Breast epithelium (tissue), 4 donors: ENCODE measurements at regions not wholly inside any gene's neighbourhood (a gene's known extent, or its start where the extent isn't known, plus 50 kb on each side); places are given as distances from the start of the nearest gene placed in this dataset.

ENCODE experiments used
- DNase-seq, 2 donors: peaks; one replicate each; pipeline ENCODE4 v3.0.0-alpha.2; 2019; ENCODE audit warnings: low spot score in 2 of 2
- H3K27ac ChIP-seq, 2 donors: fragments of 200-600 bp; sonication (generic) in 1 of 2; one replicate each; pipeline ENCODE4 v1.5.1; 2016 to 2019; ENCODE audit warnings: mild to moderate bottlenecking in 1 of 2
- H3K27me3 ChIP-seq, 2 donors: fragments of 200-600 bp; sonication (generic) in 1 of 2; one replicate each; pipeline versions ENCODE4 v1.5.1 to v1.6.0; 2017 to 2019; ENCODE audit warnings: control low read depth in 1 of 2, mild to moderate bottlenecking in 1 of 2
- H3K36me3 ChIP-seq: fragments of 200-600 bp; one replicate; pipeline ENCODE4 v1.5.1; 2019
- H3K4me1 ChIP-seq, 2 donors: fragments of 200-600 bp; sonication (generic); one replicate each; pipeline ENCODE4 v1.5.1; 2016 to 2019; ENCODE audit warnings: control low read depth in 1 of 2
- H3K4me3 ChIP-seq, 3 donors: fragments of 200-600 bp; sonication (generic); 1 replicate in 2 of 3; 2 replicates in 1 of 3; pipeline ENCODE4 v1.5.1; 2016 to 2019; ENCODE audit warnings: mild to moderate bottlenecking in 3 of 3, moderate library complexity in 2 of 3
- H3K9me3 ChIP-seq, 2 donors: fragments of 200-600 bp; sonication (generic) in 1 of 2; one replicate each; pipeline ENCODE4 v1.5.1; 2016 to 2019; ENCODE audit warnings: control low read depth in 1 of 2
- POLR2A ChIP-seq: fragments of 450-650 bp; IDR thresholded peaks from one replicate; pipeline ENCODE4 v1.6.1; 2016; ENCODE audit warnings: antibody characterized with exemption, mild to moderate bottlenecking, moderate library complexity
- POLR2AphosphoS5 ChIP-seq, 3 donors: sonication (generic); formaldehyde crosslinking; IDR thresholded peaks; one replicate each; pipeline ENCODE4 v1.6.1; 2017; ENCODE audit warnings: antibody characterized with exemption in 3 of 3
- intact Hi-C: fragments of 100-400 bp; cut with DNase I; formaldehyde crosslinking; loops from one replicate; pipeline ENCODE4 v1.15.1; 2023; ENCODE audit warnings: low total_unique reads
- TF ChIP-seq, protein P1 (sequence below), 3 donors: fragments of 450-650 bp; IDR thresholded peaks; one replicate each; pipeline ENCODE4 v1.5.1; 2016 to 2017; ENCODE audit warnings: antibody characterized with exemption in 3 of 3, mild to moderate bottlenecking in 3 of 3, moderate library complexity in 3 of 3

DNA sequence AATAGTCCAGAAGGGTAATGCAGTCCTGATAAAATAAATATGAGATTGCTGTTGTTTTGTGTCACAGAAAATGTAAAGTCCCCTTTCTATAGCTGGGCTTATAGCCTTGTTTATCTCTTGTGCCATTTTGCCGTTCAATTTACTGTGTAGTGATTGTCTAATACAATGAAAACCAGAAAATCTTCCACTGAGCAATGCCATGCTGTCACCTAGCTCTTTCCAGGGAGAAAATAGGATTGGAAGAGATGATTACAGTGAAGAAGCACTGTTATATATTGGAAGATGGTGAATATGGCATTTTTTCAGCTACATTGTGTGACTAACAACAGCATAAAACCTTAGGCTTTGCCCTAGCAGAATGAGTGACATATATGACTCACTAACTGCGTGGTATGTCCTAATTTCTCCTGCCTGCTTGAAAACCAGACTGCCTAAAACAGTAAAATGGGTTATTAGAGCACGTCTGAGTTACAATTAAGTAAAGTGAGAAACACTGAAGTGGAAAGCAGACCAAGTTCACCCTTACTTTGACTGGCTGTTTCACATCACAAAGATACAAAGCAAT lies 332.4 kb upstream of the ZP4 start:
- no peaks in the 10 kb centered on the region for H3K27me3 ChIP-seq
- no peak overlapping the region for H3K4me3 ChIP-seq
- TF ChIP-seq, protein P1, sequence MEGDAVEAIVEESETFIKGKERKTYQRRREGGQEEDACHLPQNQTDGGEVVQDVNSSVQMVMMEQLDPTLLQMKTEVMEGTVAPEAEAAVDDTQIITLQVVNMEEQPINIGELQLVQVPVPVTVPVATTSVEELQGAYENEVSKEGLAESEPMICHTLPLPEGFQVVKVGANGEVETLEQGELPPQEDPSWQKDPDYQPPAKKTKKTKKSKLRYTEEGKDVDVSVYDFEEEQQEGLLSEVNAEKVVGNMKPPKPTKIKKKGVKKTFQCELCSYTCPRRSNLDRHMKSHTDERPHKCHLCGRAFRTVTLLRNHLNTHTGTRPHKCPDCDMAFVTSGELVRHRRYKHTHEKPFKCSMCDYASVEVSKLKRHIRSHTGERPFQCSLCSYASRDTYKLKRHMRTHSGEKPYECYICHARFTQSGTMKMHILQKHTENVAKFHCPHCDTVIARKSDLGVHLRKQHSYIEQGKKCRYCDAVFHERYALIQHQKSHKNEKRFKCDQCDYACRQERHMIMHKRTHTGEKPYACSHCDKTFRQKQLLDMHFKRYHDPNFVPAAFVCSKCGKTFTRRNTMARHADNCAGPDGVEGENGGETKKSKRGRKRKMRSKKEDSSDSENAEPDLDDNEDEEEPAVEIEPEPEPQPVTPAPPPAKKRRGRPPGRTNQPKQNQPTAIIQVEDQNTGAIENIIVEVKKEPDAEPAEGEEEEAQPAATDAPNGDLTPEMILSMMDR (IDR thresholded peaks at IDR 0.05) = no peak
- TF ChIP-seq POLR2AphosphoS5 (IDR thresholded peaks at IDR 0.05) (no peak), POLR2A (no peak)
- H3K9me3 ChIP-seq = no peaks in the 10 kb centered on the region
- H3K27ac ChIP-seq = no peak overlapping the region
- no peaks in the 10 kb centered on the region for H3K4me1 ChIP-seq
- DNase-seq = no peak
- intact Hi-C loops = no loop called here
- no peaks in the 10 kb centered on the region for H3K36me3 ChIP-seq

DNA sequence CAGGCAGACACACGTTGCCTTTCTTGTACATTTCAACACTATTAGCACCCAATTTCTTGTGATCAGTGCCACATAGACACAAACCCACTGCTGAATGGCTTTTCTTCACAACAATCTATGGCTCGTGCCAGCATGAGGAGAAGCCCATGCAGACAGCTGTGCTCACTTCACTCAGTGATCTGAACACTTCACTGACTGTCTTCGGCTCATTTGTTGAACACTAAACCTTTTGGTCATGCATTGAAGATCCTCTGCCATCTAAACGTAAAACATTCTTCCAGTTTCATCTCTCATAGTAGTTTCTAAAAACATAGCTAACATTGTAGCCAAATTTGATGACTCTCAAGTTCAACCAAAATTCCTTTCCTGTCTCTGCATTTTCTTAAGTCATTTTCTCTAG lies 331.0 kb upstream of the ZP4 start:
- no peaks in the 10 kb centered on the region for H3K4me1 ChIP-seq
- no peaks in the 10 kb centered on the region for H3K36me3 ChIP-seq
- H3K27ac ChIP-seq = no peak overlapping the region
- intact Hi-C loops = no loop called here
- H3K4me3 ChIP-seq = no peak overlapping the region
- no peak for DNase-seq
- no peak for TF ChIP-seq POLR2A
- TF ChIP-seq, protein P1 (IDR thresholded peaks at IDR 0.05) = no peak
- TF ChIP-seq POLR2AphosphoS5 (IDR thresholded peaks at IDR 0.05) = no peak
- H3K9me3 ChIP-seq = no peaks in the 10 kb centered on the region
- H3K27me3 ChIP-seq = no peaks in the 10 kb centered on the region

DNA sequence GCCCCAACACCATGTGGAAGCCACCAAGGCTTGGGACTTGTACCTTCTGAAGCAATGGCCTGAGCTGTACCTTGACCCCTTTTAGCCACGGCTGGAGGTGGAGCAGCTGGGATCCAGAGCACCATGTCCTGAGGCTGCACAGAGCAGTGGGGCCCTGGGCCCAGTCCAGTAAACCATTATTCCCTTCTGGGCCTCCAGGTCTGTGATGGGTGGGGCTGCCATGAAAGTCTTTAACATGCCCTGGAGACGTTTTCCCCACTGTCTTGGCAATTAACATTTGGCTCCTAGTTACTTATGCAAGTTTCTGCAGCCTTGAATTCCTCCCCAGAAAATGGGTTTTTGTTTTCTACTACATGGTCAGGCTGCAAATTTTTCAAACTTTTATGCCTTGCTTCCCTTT lies 323.7 kb upstream of the ZP4 start:
- Histone ChIP-seq H3K9me3 (no peaks in the 10 kb centered on the region), H3K4me1 (no peaks in the 10 kb centered on the region), H3K36me3 (no peaks in the 10 kb centered on the region), H3K27me3 (no peaks in the 10 kb centered on the region), H3K27ac (no peak overlapping the region), H3K4me3 (no peak overlapping the region)
- TF ChIP-seq, protein P1 (IDR thresholded peaks at IDR 0.05) = no peak
- no peak for TF ChIP-seq POLR2AphosphoS5 (IDR thresholded peaks at IDR 0.05)
- no peak for TF ChIP-seq POLR2A
- no peak for DNase-seq
- intact Hi-C loops = no loop called here

DNA sequence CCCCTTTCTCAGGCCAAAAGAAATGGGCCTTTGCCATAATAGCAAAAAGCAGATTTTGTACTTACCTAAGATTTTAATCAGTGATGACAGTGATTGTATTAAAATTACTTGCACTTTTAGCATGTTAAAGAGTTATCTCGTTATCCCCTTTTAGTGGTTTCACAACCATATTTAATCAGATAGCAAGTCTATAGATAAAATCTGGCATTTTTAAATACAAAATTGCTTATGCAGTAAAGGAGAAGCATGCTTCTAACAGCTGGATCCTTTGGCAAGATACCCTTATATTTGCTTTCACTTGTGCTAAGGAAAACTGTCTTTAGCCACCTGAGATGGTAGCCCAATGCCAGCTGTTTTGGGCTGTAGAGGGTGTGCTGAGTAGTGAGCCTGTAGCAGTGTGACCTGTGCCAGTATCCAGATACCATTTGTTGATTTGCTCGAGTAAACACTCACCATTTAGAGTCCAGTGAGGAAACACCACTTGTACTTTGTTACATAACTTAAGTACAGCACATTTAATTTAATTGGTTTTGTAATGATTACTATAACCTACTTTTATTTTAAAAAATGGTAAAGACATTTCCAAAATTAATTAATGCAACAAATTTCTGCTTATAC lies 314.4 kb upstream of the ZP4 start:
- Histone ChIP-seq H3K9me3 (no peaks in the 10 kb centered on the region), H3K4me1 (no peaks in the 10 kb centered on the region), H3K4me3 (no peak overlapping the region), H3K36me3 (no peaks in the 10 kb centered on the region), H3K27ac (no peak overlapping the region), H3K27me3 (no peaks in the 10 kb centered on the region)
- DNase-seq = no peak
- TF ChIP-seq, protein P1 (IDR thresholded peaks at IDR 0.05) = no peak
- TF ChIP-seq POLR2A (no peak), POLR2AphosphoS5 (IDR thresholded peaks at IDR 0.05) (no peak)
- intact Hi-C loops = no loop called here

DNA sequence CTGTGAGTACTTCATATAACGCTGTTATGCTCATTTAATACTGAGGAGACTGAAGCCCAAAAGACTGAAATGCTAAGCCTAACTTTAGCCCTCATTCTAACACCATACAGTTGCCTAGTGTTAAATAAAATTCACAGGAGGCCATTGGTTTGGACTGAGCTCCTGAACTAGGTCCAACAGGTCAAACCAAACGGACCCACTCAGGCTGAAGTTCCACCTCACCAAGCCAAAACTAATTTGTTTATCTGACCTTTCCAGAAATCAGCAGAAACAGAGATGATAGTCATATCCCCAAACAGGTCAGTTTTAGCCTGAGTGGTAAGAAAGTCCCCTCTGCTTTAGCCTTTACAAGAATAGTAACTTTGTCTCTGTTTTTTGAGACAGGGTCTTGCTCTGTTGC lies 311.3 kb upstream of the ZP4 start:
- Histone ChIP-seq H3K27me3 (no peaks in the 10 kb centered on the region), H3K9me3 (no peaks in the 10 kb centered on the region), H3K36me3 (no peaks in the 10 kb centered on the region), H3K4me1 (no peaks in the 10 kb centered on the region), H3K27ac (no peak overlapping the region), H3K4me3 (no peak overlapping the region)
- TF ChIP-seq POLR2AphosphoS5 (IDR thresholded peaks at IDR 0.05) (no peak), POLR2A (no peak)
- TF ChIP-seq, protein P1 (IDR thresholded peaks at IDR 0.05) = no peak
- intact Hi-C loops = no loop called here
- no peak for DNase-seq
